Retina (tissue), 1 donor: ENCODE measurements at regions not wholly inside any gene's neighbourhood (a gene's known extent, or its start where the extent isn't known, plus 50 kb on each side); places are given as distances from the start of the nearest gene placed in this dataset.
"Not testable (repeated sequence)": the region's sequence is repeated elsewhere in the genome, so short reads cannot be mapped to it uniquely, and the experiment has no call there.

Source experiments
- DNase-seq: peaks from one replicate; pipeline ENCODE4 v3.0.0-alpha.2; 2016

DNA sequence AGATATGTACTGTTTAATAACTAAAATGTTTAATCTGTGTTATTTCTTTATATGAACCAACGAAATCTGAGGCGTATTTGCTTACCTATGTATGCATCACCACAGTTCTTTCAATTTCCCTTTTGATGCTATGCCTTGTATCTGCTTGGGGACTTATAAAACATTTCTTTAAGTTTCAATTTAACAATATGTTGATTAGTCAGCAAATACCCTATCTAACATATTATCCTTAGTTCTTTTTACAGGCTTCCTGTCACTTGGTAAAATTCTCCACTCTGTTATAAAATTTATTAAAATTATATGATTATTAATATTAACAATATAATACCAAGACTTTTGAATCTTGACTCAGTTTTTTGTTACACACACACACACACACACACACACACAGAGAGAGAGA, 174.3 kb downstream of the CPS1 start:
- no peak for DNase-seq

GRCh38 chr2:210746826-210747225, 190.4 kb downstream of the CPS1 start:
- DNase-seq, result not testable (repeated sequence)

DNA sequence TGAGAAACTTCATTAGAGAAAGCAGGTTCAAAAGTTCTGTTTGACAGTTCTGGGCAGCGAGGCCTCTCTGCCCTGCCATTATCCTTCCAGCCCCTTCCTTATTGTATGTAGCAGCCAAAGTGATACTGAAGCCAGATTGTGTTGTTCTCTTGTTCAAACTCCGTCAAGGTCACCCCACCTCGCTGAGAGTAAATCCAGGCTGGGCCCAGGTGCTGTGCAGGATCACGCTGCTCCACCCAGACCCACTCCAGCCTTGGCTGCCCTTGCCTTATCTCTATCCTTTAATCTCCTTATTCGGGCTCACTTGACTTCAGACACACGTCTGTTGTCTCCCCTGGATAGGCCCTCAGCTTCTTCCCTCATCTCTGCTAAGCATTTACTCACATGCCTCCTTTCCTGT, 196.1 kb downstream of the CPS1 start:
- no peak for DNase-seq

DNA sequence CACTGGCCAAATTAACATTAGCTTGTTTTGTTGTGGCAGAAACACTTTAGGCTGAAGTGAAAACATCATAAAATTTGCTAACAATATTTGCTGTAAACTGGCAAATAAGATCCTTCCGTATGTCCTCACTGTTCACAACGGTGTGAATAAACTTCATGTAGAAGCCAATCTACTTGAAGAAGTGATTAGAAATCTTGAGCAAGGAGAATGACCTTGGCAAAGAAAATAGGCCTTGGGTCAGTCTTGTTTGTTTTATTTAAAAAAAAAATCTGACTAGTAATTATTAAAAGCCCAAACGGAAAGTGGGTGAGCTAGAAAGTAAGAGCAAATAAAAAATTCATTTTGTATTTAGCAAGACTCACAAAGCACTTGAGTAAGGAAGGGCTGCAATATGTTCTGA, 197.0 kb downstream of the CPS1 start:
- no peak for DNase-seq

GRCh38 chr2:210756855-210757254, 200.5 kb downstream of the CPS1 start:
- no peak for DNase-seq

DNA sequence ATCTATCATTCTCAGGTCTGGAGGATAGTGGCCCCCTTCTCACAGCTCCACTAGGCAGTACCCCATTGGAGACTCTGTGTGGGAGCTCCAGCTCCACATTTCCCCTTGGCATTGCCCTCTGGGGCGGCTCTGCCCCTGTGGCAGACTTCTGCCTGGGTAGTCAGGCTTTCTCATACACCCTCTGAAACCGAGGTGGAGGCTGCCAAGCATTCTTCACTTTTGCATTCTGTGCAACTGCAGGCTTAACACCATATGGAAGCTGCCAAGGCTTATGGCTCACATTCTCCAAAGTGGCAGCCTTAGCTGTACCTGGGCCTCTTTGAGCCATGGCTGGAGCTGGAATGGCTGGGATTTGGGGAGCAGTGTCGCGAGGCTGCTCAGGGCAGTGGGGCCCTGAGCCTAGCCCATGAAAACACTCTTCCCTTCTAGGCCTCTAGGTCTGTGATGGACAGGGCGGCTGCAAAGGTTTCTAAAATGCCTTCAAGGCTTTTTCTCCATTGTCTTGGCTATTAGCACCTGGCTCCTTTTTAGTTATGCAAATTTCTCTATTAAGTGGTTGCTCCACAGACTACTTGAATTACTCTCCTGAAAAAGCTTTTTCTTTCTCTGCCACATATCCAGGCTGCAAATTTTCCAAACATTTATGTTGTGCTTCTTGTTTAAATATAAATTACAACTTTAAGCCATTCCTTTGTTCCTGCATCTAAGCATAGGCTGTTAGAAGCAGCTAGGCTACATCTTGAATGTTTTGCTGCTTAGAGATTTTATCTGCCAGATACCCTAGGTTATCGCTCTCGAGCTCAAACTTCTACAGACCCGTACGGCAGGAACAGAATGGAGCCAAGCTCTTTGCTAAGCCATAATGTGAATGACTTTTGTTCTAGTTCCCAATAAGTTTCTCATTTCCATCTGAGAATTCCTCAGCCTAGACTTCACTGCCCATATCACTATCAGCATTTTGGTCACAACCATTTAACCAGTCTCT, 206.5 kb downstream of the CPS1 start:
- DNase-seq, result no peak

DNA sequence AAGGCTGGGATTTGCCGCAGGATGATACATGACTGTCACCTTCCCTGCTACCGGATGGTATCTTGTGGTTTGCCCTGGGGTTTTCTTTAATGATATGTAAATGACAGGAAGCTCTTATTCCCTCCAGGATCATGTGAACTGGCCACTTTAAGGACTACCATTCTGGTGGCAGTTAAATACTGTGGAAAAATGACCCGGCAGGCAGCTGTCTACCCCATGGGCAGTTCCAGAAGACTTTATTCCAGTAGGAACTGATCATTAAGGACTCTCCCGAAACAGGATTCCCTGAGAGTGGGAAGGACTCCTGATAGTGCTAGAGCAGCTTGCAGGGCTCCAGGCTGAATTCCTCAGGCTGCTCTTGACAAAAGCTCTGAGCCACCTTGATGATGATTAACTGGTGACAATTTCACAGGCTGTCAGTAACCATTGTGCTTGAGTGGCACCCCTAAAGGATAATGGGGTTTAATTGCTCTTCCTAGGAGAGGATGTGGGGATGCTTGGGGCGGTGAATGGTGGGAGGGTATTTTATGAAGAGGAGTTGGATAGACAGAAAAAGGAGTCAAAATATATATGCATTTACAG, 212.0 kb downstream of the CPS1 start:
- DNase-seq, result no peak

DNA sequence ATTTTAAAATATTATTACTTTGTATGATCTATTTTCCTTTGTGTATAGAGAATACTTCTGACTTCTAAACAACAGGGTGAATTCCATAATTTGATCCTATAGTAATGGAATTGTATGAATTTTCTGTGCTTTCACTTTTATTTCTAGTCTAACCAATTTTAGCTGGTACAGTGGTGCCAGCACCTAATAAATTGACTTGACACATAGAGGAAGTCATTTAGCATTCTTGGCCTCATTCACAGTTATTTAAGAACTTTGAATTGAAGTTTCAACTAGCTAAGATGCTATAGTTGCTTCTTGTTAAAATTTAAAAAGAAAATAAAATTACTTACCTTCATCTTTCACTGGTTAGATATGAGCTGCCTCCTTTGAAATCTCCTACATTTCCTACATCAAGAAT, 220.4 kb downstream of the CPS1 start:
- no peak for DNase-seq

GRCh38 chr2:210782222-210782621, 225.8 kb downstream of the CPS1 start:
- DNase-seq, result no peak

DNA sequence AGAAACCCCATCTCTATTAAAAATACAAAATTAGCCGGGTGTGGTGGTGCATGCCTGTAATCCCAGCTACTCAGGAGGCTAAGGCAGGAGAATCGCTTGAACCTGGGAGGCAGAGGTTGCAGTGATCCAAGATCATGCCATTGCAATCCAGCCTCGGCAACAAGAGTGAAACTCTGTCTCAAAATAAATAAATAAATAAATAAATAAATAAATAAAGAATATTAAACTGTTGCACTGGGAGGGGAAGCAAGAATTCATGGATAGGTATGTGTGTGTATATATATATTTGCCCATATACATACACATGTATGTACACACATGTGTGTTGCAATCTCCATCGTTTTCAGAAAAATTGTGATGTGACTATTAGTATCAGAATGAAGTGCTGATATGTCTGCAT, 231.4 kb downstream of the CPS1 start:
- DNase-seq, result not testable (repeated sequence)

DNA sequence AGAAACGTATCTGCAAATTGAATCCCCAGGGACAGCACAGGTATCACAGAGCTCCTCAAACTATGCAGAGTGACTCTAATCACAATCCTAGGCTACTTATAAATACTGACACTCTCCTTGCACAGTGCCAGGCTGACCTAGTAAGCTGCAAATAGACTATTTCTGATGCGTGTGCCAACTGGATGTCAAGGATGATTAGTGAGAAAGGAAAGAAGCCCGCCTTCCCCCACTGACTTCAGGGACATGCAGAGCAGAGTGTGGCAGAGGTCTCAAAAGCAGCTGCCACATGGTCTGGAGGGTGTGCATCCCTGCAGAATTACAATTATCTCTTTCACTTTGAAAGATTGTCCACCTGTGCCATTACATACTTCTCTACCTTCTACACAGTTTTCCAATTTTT, 235.6 kb downstream of the CPS1 start:
- peak; percentile 58 for DNase-seq

- DNase-seq, result no peak
Observed at GRCh38 chr2:210795506-210795905, 239.1 kb downstream of the CPS1 start.

- no peak for DNase-seq
Observed at GRCh38 chr2:210798180-210798579, 241.8 kb downstream of the CPS1 start.

GRCh38 chr2:210814251-210815025, 258.0 kb downstream of the CPS1 start:
- no peak for DNase-seq

DNA sequence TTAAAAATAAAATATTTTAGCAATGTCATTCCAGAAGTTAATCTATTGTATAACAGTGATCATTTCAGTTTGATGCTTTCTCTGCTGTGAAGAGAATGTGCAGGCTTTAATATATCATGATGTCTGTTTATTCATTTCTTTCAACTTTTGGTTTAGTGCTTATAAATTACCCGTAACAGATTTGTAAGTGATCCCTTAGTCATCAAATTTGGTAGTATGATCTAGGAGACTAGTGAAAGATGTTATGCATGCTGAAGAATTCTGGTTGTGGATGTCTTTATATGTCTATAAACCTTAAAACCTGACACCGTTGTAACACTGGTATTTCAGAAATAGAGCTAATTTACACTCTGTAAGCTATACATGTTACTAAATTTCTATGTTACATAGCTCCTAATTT, 260.4 kb downstream of the CPS1 start:
- no peak for DNase-seq

GRCh38 chr2:210818473-210818872, 262.1 kb downstream of the CPS1 start:
- no peak for DNase-seq

DNA sequence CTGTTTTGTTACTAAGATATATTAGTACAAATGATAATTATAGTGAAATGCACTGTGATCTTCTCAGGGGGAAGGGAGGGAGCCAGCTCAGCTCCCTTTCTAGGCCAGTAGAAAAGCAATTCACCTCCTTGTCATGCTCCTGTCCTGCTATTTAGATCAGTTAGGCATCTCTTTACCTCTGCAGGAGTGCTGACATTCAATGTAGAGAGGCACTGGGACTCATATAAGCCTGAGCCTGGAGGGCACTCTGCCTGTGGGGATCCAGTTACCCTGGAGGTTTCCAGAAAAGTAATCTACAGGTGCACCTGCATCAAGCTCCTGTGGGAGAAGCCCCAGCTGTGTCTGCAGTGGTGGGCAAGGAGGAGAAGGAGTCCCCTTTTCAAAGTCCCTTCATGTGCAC, 277.0 kb downstream of the CPS1 start:
- no peak for DNase-seq

DNA sequence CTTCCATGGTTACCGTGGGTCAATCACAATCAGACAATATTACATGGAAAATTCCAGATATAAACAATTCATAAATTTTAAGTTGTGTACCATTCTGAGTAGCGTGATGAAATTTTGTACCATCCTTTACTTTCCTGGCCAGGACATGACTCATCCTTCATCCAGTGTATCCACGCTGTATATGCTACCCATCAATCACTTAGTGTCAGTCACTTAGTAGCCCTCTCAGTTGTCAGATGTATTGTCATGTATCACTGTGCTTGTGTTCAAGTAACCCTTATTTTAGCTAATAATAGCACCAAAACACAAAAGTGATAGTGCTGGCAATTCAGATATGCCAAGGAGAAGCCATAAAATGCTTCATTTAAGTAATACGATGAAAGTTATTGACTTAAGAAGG, 282.6 kb downstream of the CPS1 start:
- DNase-seq, result no peak

DNA sequence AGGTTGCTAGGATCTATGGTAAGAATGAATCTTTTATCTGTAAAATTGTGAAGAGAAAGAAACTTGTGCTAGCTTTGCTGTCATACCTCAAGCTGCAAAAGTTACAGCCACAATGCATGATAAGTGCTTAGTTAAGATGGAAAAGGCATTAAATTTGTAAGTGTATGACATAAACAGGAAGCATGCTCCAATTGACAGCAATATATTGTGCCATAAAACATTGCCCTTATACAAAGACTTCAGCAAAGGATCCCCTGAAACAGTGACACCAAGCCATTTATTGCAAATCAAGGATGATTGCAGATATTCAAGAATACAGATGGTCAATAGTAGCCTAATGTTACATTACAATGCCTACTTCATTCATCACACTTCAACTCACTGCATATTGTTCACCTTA, 283.1 kb downstream of the CPS1 start:
- no peak for DNase-seq

DNA sequence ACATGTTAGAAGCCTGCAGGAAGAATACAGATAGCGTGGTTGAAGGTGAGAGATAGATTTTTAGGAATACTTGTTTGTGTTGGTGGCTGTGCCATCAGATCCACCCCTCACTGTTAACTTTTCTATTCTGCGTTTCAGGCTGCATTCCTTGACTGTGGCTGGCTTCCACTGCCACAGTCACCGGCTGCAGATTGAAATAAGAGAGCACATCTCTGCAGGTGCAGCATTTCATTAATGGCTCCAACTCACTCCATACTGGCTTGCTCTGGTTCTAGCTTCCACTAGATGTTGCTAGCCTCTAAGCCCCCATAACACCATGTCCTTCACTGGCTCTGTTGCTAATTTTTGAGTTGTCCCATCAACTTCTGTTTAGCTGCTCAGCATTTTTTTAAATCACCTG, 286.5 kb downstream of the CPS1 start:
- no peak for DNase-seq

- no peak for DNase-seq
Observed at GRCh38 chr2:210844016-210844415, 287.6 kb downstream of the CPS1 start.

GRCh38 chr2:210859314-210859713, 302.9 kb downstream of the CPS1 start:
- no peak for DNase-seq

DNA sequence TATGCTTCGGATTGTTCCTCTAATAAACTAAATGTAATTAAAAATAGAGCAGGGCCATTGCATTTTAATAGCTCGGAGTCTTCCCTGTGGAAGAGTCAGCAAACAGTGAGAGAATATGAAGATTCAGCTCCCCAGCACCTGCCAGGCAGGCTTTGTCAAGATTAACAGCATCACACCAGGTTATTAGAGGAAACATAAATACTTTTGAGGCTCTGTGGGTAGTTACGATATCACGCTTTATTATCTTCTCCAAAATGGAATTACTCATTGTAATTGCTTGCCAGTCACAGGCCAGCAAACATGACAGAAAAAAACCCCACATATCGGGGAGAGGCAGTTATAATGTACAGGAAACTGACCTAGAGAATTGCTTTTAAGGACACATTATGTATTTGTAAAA, 303.9 kb downstream of the CPS1 start:
- no peak for DNase-seq
